Neural cell (in vitro differentiated cells): ENCODE measurements at regions not wholly inside any gene's neighbourhood (a gene's known extent, or its start where the extent isn't known, plus 50 kb on each side); places are given as distances from the start of the nearest gene placed in this dataset.

Source experiments
- H2AFZ ChIP-seq: fragments of 200-600, 300-800 bp; sonication (generic), shearing (Covaris generic); 2 replicates; pipeline ENCODE4 v1.6.0; 2014; ENCODE audit warnings: low read depth, mild to moderate bottlenecking, antibody characterized with exemption, low read length, moderate library complexity
- H3F3A ChIP-seq: fragments of 200-600 bp; shearing (Covaris generic); 2 replicates; pipeline ENCODE4 v1.6.1; 2016; ENCODE audit warnings: mild to moderate bottlenecking, moderate library complexity, mixed read lengths, antibody characterized with exemption, low read length; ENCODE audit not compliant: insufficient read depth, poor library complexity, severe bottlenecking
- H3K27ac ChIP-seq: fragments of 200-600, 300-800 bp; sonication (generic), shearing (Covaris generic); 2 replicates; pipeline ENCODE4 v1.5.1; 2014; ENCODE audit warnings: mild to moderate bottlenecking, low read length, moderate library complexity
- H3K27me3 ChIP-seq: fragments of 300-800, 200-600 bp; sonication (generic), shearing (Covaris generic); 2 replicates; pipeline ENCODE4 v1.6.0; 2014; ENCODE audit warnings: mild to moderate bottlenecking, low read depth, low read length, moderate library complexity; ENCODE audit not compliant: insufficient read depth
- H3K36me3 ChIP-seq: fragments of 300-800, 200-600 bp; sonication (generic), shearing (Covaris generic); 2 replicates; pipeline ENCODE4 v1.5.1; 2014; ENCODE audit warnings: mild to moderate bottlenecking, antibody characterized with exemption, low read length, moderate library complexity; ENCODE audit not compliant: insufficient read depth
- H3K4me2 ChIP-seq: fragments of 300-800, 200-600 bp; sonication (generic), shearing (Covaris generic); 2 replicates; pipeline ENCODE4 v1.6.0; 2014; ENCODE audit warnings: mild to moderate bottlenecking, low read length
- H3K4me3 ChIP-seq: fragments of 300-800, 200-600 bp; sonication (generic), shearing (Covaris generic); 2 replicates; pipeline ENCODE4 v1.5.1; 2014; ENCODE audit warnings: mild to moderate bottlenecking, low read length, moderate library complexity
- H3K79me2 ChIP-seq: fragments of 200-600 bp; shearing (Covaris generic); replicated peaks from 2 replicates; pipeline ENCODE4 v1.6.0; 2014; ENCODE audit warnings: mild to moderate bottlenecking, low read length, moderate library complexity; ENCODE audit not compliant: insufficient read depth
- H3K9ac ChIP-seq: fragments of 300-800, 200-600 bp; sonication (generic), shearing (Covaris generic); 2 replicates; pipeline ENCODE4 v1.6.1; 2016; ENCODE audit warnings: mild to moderate bottlenecking, low read length, mixed read lengths
- H3K9me2 ChIP-seq: fragments of 200-600 bp; shearing (Covaris generic); 2 replicates; pipeline ENCODE4 v1.6.1; 2016; ENCODE audit warnings: mild to moderate bottlenecking, low read length, mixed read lengths; ENCODE audit not compliant: insufficient read depth
- H3K9me3 ChIP-seq: fragments of 200-600, 300-800 bp; sonication (generic), shearing (Covaris generic); 2 replicates; pipeline ENCODE4 v1.6.1; 2016; ENCODE audit warnings: mild to moderate bottlenecking, mixed run types, low read length, moderate library complexity, mixed read lengths
- H4K20me1 ChIP-seq: fragments of 200-600 bp; shearing (Covaris generic); 2 replicates; pipeline ENCODE4 v1.6.1; 2016; ENCODE audit warnings: mild to moderate bottlenecking, mixed run types; ENCODE audit not compliant: insufficient read depth
- EP300 ChIP-seq: fragments of 450-650 bp; conservative IDR thresholded peaks from 2 replicates; pipeline ENCODE4 v1.6.1; 2014; ENCODE audit warnings: antibody characterized with exemption, mild to moderate bottlenecking, moderate library complexity; ENCODE audit not compliant: poor library complexity, severe bottlenecking
- EZH2 ChIP-seq: fragments of 200-600, 300-800 bp; shearing (Covaris generic), sonication (generic); IDR thresholded peaks from 2 replicates; pipeline ENCODE4 v1.6.1; 2014; ENCODE audit warnings: antibody characterized with exemption, low read length, borderline replicate concordance, mild to moderate bottlenecking; ENCODE audit not compliant: insufficient read depth, poor library complexity, severe bottlenecking
- MXI1 ChIP-seq: fragments of 450-650 bp; conservative IDR thresholded peaks from 2 replicates; pipeline ENCODE4 v1.6.1; 2014; ENCODE audit warnings: antibody characterized with exemption, mild to moderate bottlenecking; ENCODE audit not compliant: poor library complexity, severe bottlenecking
- POLR2AphosphoS5 ChIP-seq: IDR thresholded peaks from 2 replicates; pipeline ENCODE4 v1.6.1; 2012
- RAD21 ChIP-seq: fragments of 450-650 bp; conservative IDR thresholded peaks from 2 replicates; pipeline ENCODE4 v1.6.1; 2014; ENCODE audit warnings: antibody characterized with exemption, mild to moderate bottlenecking, moderate library complexity
- REST ChIP-seq: IDR thresholded peaks from 2 replicates; pipeline ENCODE4 v1.6.1; 2012; ENCODE audit warnings: borderline replicate concordance
- SMC3 ChIP-seq: fragments of 450-650 bp; conservative IDR thresholded peaks from 2 replicates; pipeline ENCODE4 v1.6.1; 2014; ENCODE audit warnings: antibody characterized with exemption, mild to moderate bottlenecking, moderate library complexity; ENCODE audit not compliant: poor library complexity
- TAF1 ChIP-seq: IDR thresholded peaks from 2 replicates; pipeline ENCODE4 v1.6.1; 2012; ENCODE audit warnings: low read depth
- TF ChIP-seq, protein P1 (sequence below): fragments of 450-650 bp; IDR thresholded peaks from 2 replicates; pipeline ENCODE4 v1.5.1; 2014; ENCODE audit warnings: antibody characterized with exemption, mild to moderate bottlenecking, moderate library complexity; ENCODE audit not compliant: poor library complexity, severe bottlenecking

GRCh38 chr14:22190411-22191191, 398.4 kb downstream of the DAD1 start (continued):
- TF ChIP-seq, protein P1, sequence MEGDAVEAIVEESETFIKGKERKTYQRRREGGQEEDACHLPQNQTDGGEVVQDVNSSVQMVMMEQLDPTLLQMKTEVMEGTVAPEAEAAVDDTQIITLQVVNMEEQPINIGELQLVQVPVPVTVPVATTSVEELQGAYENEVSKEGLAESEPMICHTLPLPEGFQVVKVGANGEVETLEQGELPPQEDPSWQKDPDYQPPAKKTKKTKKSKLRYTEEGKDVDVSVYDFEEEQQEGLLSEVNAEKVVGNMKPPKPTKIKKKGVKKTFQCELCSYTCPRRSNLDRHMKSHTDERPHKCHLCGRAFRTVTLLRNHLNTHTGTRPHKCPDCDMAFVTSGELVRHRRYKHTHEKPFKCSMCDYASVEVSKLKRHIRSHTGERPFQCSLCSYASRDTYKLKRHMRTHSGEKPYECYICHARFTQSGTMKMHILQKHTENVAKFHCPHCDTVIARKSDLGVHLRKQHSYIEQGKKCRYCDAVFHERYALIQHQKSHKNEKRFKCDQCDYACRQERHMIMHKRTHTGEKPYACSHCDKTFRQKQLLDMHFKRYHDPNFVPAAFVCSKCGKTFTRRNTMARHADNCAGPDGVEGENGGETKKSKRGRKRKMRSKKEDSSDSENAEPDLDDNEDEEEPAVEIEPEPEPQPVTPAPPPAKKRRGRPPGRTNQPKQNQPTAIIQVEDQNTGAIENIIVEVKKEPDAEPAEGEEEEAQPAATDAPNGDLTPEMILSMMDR, result no peak
- TF ChIP-seq RAD21, result no peak

GRCh38 chr14:22189881-22190280, 399.1 kb downstream of the DAD1 start:
- Histone ChIP-seq H3K9me3 (no peaks in the 10 kb centered on the region), H3K79me2 (no peaks in the 10 kb centered on the region), H3K9ac (no peak overlapping the region), H3K9me2 (no peaks in the 10 kb centered on the region), H3K27me3 (no peaks in the 10 kb centered on the region), H3K36me3 (no peaks in the 10 kb centered on the region), H3K4me3 (no peak overlapping the region), H3F3A (no peaks in the 10 kb centered on the region), H4K20me1 (no peaks in the 10 kb centered on the region), H3K4me2 (no peak overlapping the region), H3K27ac (no peak overlapping the region), H2AFZ (no peak overlapping the region)
- TF ChIP-seq EP300 (no peak), SMC3 (no peak), POLR2AphosphoS5 (no peak), MXI1 (no peak), TAF1 (no peak), RAD21 (no peak), EZH2 (no peak), REST (no peak)
- TF ChIP-seq, protein P1, result no peak
